ENCODE measurements at regions not wholly inside any gene's neighbourhood (a gene's known extent, or its start where the extent isn't known, plus 50 kb on each side); places are given as distances from the start of the nearest gene placed in this dataset.

GRCh38 chr4:163651761-163652160, 157.3 kb downstream of the TMA16 start (continued):
- no peak for TF ChIP-seq ATF2 (IDR thresholded peaks at IDR 0.05; ENCODE audit: low read length)
- TF ChIP-seq TEAD4 (IDR thresholded peaks at IDR 0.05; ENCODE audit: low read depth, low read length) = no peak
- no peak for TF ChIP-seq POLR2A (IDR thresholded peaks at IDR 0.05; ENCODE audit: control extremely low read depth in 1 of 2, low read depth in 2 of 2, low read length in 2 of 2)
- no peak for TF ChIP-seq JUN (IDR thresholded peaks at IDR 0.05; ENCODE audit: low read depth, low read length)
- TF ChIP-seq POLR2AphosphoS5 (IDR thresholded peaks at IDR 0.05; ENCODE audit: low read depth, low read length) = no peak
- no peak for TF ChIP-seq USF2 (IDR thresholded peaks at IDR 0.05; ENCODE audit: low read length)
- no peak for TF ChIP-seq CHD7 (IDR thresholded peaks at IDR 0.05; ENCODE audit: insufficient replicate concordance, low read length)

Data from H1 (cell line).